ENCODE measurements at regions not wholly inside any gene's neighbourhood (a gene's known extent, or its start where the extent isn't known, plus 50 kb on each side); places are given as distances from the start of the nearest gene placed in this dataset.

DNA sequence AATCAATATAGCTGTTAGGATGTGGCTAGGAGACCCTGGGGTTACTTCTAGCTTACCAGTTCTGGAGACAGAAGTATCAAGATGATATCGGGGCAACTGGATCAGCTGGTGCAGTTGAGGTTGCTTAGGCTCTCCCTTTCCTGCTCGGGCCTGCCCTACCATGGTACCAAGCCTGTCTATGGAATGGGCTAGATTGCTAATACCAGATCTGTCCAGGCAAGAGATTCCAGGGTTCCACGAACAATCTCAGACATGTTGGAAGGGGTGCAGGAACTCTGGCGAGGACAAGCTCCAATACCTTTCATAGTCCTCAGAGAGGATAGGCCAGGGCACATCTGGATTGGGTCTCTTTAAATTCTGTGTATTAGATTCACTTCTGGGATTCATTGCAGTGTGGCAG is 53.8 kb downstream of the ADM start:
- no peak overlapping the region for H3K27ac Mint-ChIP-seq

DNA sequence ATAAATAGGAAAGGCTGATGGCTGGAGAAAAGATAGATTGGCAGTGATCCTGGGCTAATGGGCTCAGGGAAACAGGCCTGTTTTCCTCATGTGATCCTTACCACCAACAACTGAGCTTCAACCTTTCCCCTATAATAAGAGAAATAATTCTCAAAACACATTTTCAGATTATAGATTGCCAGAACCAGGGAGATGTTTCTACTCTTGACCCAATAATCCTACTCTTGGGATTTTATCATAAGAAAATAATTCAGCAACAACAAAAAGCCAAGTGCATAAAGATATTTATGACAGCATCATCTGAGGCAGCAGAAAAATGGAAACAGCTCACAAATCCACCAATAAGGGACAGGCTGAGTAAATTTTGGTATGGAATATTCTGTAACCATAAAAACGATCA is 54.3 kb downstream of the ADM start:
- Mint-ChIP-seq H3K4me1 (peaks cover 19% of the 10 kb centered on the region), H3K36me3 (peaks cover 27% of the 10 kb centered on the region), H3K27me3 (ENCODE audit: low read depth) (no peaks in the 10 kb centered on the region; the same call in none of the 2 replicates), H3K9me3 (peaks cover 36% of the 10 kb centered on the region), H3K4me3 (no peak overlapping the region), H3K27ac (no peak overlapping the region)
- POLR2A ChIA-PET, result no interaction called here
- ATAC-seq, result no peak
- DNase-seq (ENCODE audit: low spot score), result no peak
- CTCF ChIA-PET, result no interaction called here
- TF ChIP-seq, protein P1, sequence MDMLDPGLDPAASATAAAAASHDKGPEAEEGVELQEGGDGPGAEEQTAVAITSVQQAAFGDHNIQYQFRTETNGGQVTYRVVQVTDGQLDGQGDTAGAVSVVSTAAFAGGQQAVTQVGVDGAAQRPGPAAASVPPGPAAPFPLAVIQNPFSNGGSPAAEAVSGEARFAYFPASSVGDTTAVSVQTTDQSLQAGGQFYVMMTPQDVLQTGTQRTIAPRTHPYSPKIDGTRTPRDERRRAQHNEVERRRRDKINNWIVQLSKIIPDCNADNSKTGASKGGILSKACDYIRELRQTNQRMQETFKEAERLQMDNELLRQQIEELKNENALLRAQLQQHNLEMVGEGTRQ (CRISPR knock-in tag; IDR thresholded peaks at IDR 0.05), result no peak
- no peak for TF ChIP-seq CREB1 (CRISPR knock-in tag; IDR thresholded peaks at IDR 0.05)
- no peak for TF ChIP-seq ETV6 (CRISPR knock-in tag; IDR thresholded peaks at IDR 0.05)
- TF ChIP-seq GABPB1 (CRISPR knock-in tag; IDR thresholded peaks at IDR 0.05), result no peak
- no peak for TF ChIP-seq KAT7 (CRISPR knock-in tag; IDR thresholded peaks at IDR 0.05; ENCODE audit: borderline replicate concordance)
- TF ChIP-seq ZNF121 (CRISPR knock-in tag; IDR thresholded peaks at IDR 0.05), result no peak
- TF ChIP-seq, protein P2, sequence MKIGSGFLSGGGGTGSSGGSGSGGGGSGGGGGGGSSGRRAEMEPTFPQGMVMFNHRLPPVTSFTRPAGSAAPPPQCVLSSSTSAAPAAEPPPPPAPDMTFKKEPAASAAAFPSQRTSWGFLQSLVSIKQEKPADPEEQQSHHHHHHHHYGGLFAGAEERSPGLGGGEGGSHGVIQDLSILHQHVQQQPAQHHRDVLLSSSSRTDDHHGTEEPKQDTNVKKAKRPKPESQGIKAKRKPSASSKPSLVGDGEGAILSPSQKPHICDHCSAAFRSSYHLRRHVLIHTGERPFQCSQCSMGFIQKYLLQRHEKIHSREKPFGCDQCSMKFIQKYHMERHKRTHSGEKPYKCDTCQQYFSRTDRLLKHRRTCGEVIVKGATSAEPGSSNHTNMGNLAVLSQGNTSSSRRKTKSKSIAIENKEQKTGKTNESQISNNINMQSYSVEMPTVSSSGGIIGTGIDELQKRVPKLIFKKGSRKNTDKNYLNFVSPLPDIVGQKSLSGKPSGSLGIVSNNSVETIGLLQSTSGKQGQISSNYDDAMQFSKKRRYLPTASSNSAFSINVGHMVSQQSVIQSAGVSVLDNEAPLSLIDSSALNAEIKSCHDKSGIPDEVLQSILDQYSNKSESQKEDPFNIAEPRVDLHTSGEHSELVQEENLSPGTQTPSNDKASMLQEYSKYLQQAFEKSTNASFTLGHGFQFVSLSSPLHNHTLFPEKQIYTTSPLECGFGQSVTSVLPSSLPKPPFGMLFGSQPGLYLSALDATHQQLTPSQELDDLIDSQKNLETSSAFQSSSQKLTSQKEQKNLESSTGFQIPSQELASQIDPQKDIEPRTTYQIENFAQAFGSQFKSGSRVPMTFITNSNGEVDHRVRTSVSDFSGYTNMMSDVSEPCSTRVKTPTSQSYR (CRISPR knock-in tag; IDR thresholded peaks at IDR 0.05), result no peak
- TF ChIP-seq, protein P3, sequence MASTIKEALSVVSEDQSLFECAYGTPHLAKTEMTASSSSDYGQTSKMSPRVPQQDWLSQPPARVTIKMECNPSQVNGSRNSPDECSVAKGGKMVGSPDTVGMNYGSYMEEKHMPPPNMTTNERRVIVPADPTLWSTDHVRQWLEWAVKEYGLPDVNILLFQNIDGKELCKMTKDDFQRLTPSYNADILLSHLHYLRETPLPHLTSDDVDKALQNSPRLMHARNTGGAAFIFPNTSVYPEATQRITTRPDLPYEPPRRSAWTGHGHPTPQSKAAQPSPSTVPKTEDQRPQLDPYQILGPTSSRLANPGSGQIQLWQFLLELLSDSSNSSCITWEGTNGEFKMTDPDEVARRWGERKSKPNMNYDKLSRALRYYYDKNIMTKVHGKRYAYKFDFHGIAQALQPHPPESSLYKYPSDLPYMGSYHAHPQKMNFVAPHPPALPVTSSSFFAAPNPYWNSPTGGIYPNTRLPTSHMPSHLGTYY (CRISPR knock-in tag; IDR thresholded peaks at IDR 0.05), result no peak
- TF ChIP-seq SMAD4 (CRISPR knock-in tag; IDR thresholded peaks at IDR 0.05), result no peak
- TF ChIP-seq, protein P4, sequence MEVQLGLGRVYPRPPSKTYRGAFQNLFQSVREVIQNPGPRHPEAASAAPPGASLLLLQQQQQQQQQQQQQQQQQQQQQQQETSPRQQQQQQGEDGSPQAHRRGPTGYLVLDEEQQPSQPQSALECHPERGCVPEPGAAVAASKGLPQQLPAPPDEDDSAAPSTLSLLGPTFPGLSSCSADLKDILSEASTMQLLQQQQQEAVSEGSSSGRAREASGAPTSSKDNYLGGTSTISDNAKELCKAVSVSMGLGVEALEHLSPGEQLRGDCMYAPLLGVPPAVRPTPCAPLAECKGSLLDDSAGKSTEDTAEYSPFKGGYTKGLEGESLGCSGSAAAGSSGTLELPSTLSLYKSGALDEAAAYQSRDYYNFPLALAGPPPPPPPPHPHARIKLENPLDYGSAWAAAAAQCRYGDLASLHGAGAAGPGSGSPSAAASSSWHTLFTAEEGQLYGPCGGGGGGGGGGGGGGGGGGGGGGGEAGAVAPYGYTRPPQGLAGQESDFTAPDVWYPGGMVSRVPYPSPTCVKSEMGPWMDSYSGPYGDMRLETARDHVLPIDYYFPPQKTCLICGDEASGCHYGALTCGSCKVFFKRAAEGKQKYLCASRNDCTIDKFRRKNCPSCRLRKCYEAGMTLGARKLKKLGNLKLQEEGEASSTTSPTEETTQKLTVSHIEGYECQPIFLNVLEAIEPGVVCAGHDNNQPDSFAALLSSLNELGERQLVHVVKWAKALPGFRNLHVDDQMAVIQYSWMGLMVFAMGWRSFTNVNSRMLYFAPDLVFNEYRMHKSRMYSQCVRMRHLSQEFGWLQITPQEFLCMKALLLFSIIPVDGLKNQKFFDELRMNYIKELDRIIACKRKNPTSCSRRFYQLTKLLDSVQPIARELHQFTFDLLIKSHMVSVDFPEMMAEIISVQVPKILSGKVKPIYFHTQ (CRISPR knock-in tag; IDR thresholded peaks at IDR 0.05), result no peak
- TF ChIP-seq, protein P5, sequence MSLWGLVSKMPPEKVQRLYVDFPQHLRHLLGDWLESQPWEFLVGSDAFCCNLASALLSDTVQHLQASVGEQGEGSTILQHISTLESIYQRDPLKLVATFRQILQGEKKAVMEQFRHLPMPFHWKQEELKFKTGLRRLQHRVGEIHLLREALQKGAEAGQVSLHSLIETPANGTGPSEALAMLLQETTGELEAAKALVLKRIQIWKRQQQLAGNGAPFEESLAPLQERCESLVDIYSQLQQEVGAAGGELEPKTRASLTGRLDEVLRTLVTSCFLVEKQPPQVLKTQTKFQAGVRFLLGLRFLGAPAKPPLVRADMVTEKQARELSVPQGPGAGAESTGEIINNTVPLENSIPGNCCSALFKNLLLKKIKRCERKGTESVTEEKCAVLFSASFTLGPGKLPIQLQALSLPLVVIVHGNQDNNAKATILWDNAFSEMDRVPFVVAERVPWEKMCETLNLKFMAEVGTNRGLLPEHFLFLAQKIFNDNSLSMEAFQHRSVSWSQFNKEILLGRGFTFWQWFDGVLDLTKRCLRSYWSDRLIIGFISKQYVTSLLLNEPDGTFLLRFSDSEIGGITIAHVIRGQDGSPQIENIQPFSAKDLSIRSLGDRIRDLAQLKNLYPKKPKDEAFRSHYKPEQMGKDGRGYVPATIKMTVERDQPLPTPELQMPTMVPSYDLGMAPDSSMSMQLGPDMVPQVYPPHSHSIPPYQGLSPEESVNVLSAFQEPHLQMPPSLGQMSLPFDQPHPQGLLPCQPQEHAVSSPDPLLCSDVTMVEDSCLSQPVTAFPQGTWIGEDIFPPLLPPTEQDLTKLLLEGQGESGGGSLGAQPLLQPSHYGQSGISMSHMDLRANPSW (CRISPR knock-in tag; conservative IDR thresholded peaks at IDR 0.05; ENCODE audit: low read depth), result no peak
- TF ChIP-seq, protein P6, sequence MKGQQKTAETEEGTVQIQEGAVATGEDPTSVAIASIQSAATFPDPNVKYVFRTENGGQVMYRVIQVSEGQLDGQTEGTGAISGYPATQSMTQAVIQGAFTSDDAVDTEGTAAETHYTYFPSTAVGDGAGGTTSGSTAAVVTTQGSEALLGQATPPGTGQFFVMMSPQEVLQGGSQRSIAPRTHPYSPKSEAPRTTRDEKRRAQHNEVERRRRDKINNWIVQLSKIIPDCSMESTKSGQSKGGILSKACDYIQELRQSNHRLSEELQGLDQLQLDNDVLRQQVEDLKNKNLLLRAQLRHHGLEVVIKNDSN (CRISPR knock-in tag; IDR thresholded peaks at IDR 0.05), result no peak
- no peak for TF ChIP-seq TEAD4 (CRISPR knock-in tag; IDR thresholded peaks at IDR 0.05)

More for the DNA sequence above, 53.8 kb downstream of the ADM start:
- TF ChIP-seq MXD4 (CRISPR knock-in tag; IDR thresholded peaks at IDR 0.05; ENCODE audit: borderline replicate concordance), result no peak
- Mint-ChIP-seq H3K4me1 (peaks cover 24% of the 10 kb centered on the region), H3K9me3 (peaks cover 36% of the 10 kb centered on the region), H3K36me3 (peaks cover 27% of the 10 kb centered on the region), H3K4me3 (no peak overlapping the region), H3K27me3 (ENCODE audit: low read depth) (no peaks in the 10 kb centered on the region; the same call in none of the 2 replicates)
- ATAC-seq, result no peak
- no peak for DNase-seq (ENCODE audit: low spot score)
- ChIA-PET CTCF (no interaction called here), POLR2A (no interaction called here)
